Gastroesophageal sphincter (tissue), 3 donors: ENCODE measurements at regions not wholly inside any gene's neighbourhood (a gene's known extent, or its start where the extent isn't known, plus 50 kb on each side); places are given as distances from the start of the nearest gene placed in this dataset.

Experiments
- CTCF ChIP-seq, 4 experiments: fragments of 200-600 bp in 2 of 4; fragments of 450-650 bp in 2 of 4; sonication (generic) in 1 of 4; IDR thresholded peaks; one replicate each; pipeline ENCODE4 v1.5.1; 2017 to 2019; ENCODE audit warnings: antibody characterized with exemption in 4 of 4, mild to moderate bottlenecking in 2 of 4, moderate library complexity in 2 of 4
- POLR2A ChIP-seq, 2 donors: fragments of 450-650 bp; IDR thresholded peaks; one replicate each; pipeline ENCODE4 v1.6.1; 2017; ENCODE audit warnings: antibody characterized with exemption in 2 of 2, mild to moderate bottlenecking in 2 of 2, moderate library complexity in 1 of 2

- no peak for TF ChIP-seq CTCF (IDR thresholded peaks at IDR 0.05)
- no peak for TF ChIP-seq POLR2A (IDR thresholded peaks at IDR 0.05)
Measured at GRCh38 chr5:155750101-155750500, 576.9 kb upstream of the SGCD start.
